ENCODE measurements at regions not wholly inside any gene's neighbourhood (a gene's known extent, or its start where the extent isn't known, plus 50 kb on each side); places are given as distances from the start of the nearest gene placed in this dataset.
"Not testable (repeated sequence)": the region's sequence is repeated elsewhere in the genome, so short reads cannot be mapped to it uniquely, and the experiment has no call there.

- no peak for TF ChIP-seq CTCF (conservative IDR thresholded peaks at IDR 0.05; ENCODE audit: low read depth, low read length)
- no peak for DNase-seq (ENCODE audit: low read depth)
- no peak overlapping the region for H3K4me3 ChIP-seq (ENCODE audit: low read depth, low read length)
Measured at GRCh38 chr3:184450547-184450946, 70.7 kb downstream of the CHRD start.

- no peak for DNase-seq (ENCODE audit: low read depth)
- H3K4me3 ChIP-seq (ENCODE audit: low read depth, low read length), result no peak overlapping the region
- TF ChIP-seq CTCF (conservative IDR thresholded peaks at IDR 0.05; ENCODE audit: low read depth, low read length), result no peak
Measured at GRCh38 chr3:184453296-184453695, 73.4 kb downstream of the CHRD start.

GRCh38 chr3:184455991-184456390 lies 76.1 kb downstream of the CHRD start:
- DNase-seq (ENCODE audit: low read depth), result no peak
- TF ChIP-seq CTCF (conservative IDR thresholded peaks at IDR 0.05; ENCODE audit: low read depth, low read length), result no peak
- H3K4me3 ChIP-seq (ENCODE audit: low read depth, low read length), result no peak overlapping the region

GRCh38 chr3:184456476-184456875 lies 76.6 kb downstream of the CHRD start:
- DNase-seq (ENCODE audit: low read depth), result no peak
- no peak overlapping the region for H3K4me3 ChIP-seq (ENCODE audit: low read depth, low read length)
- no peak for TF ChIP-seq CTCF (conservative IDR thresholded peaks at IDR 0.05; ENCODE audit: low read depth, low read length)

GRCh38 chr3:184457329-184457728 lies 77.5 kb downstream of the CHRD start:
- no peak for DNase-seq (ENCODE audit: low read depth)
- H3K4me3 ChIP-seq (ENCODE audit: low read depth, low read length), result no peak overlapping the region
- no peak for TF ChIP-seq CTCF (conservative IDR thresholded peaks at IDR 0.05; ENCODE audit: low read depth, low read length)

GRCh38 chr3:184457784-184458377 lies 78.0 kb downstream of the CHRD start:
- not testable (repeated sequence) for H3K4me3 ChIP-seq (ENCODE audit: low read depth, low read length); DNase-seq (ENCODE audit: low read depth)

- no peak overlapping the region for H3K4me3 ChIP-seq (ENCODE audit: low read depth, low read length)
- no peak for TF ChIP-seq CTCF (conservative IDR thresholded peaks at IDR 0.05; ENCODE audit: low read depth, low read length)
- peak; percentile 63 for DNase-seq (ENCODE audit: low read depth)
Measured at GRCh38 chr3:184459355-184459754, 79.5 kb downstream of the CHRD start.

All from choroid plexus epithelial cell (primary cell).